HUES6 (cell line): ENCODE measurements at regions not wholly inside any gene's neighbourhood (a gene's known extent, or its start where the extent isn't known, plus 50 kb on each side); places are given as distances from the start of the nearest gene placed in this dataset.

Experiments used
- H3K27ac ChIP-seq: 2 replicates; pipeline ENCODE4 v1.7.0; 2013; ENCODE audit warnings: low read depth, mild to moderate bottlenecking, low read length, inconsistent platforms
- H3K27me3 ChIP-seq: 2 replicates; pipeline ENCODE4 v1.6.1; 2013; ENCODE audit warnings: low read length; ENCODE audit not compliant: control insufficient read depth, insufficient read depth
- H3K36me3 ChIP-seq: 2 replicates; pipeline ENCODE4 v1.6.1; 2013; ENCODE audit warnings: low read length; ENCODE audit not compliant: control insufficient read depth, insufficient read depth
- H3K4me1 ChIP-seq: 2 replicates; pipeline ENCODE4 v1.6.1; 2013; ENCODE audit warnings: low read length; ENCODE audit not compliant: control insufficient read depth, insufficient read depth
- H3K4me3 ChIP-seq: 2 replicates; pipeline ENCODE4 v1.5.1; 2013; ENCODE audit warnings: low read depth, low read length
- H3K9ac ChIP-seq: one replicate; pipeline ENCODE4 v1.6.1; 2013; ENCODE audit warnings: mild to moderate bottlenecking, low read length
- H3K9me3 ChIP-seq: 2 replicates; pipeline ENCODE4 v1.6.1; 2013; ENCODE audit warnings: low read depth, low read length; ENCODE audit not compliant: control insufficient read depth, insufficient read depth

DNA sequence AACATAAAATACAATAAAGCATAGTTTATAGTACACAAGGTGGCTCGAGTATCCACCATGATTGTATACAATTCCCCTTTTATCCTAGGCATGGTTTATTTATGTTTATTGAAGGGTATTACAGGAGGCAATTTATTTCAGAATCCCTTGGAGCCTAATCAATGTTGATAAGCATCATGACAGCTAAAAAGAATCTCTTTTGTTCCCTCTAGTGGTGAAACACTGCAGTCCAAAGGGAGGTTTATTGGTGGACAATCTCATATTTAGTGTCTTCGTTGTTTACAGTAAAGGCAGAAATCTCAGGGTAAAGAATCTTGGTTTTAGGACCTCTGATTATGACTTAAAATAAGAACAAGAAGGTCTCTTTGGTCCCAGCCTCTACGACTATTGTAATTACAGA is 1712.5 kb downstream of the C4orf33 start:
- H3K27ac ChIP-seq, result no peak overlapping the region
- no peaks in the 10 kb centered on the region for H3K36me3 ChIP-seq
- H3K4me3 ChIP-seq, result no peak overlapping the region
- no peaks in the 10 kb centered on the region for H3K27me3 ChIP-seq
- H3K4me1 ChIP-seq, result no peaks in the 10 kb centered on the region
- no peaks in the 10 kb centered on the region; the same call in 1 of the 2 replicates for H3K9me3 ChIP-seq
- no peak overlapping the region for H3K9ac ChIP-seq

DNA sequence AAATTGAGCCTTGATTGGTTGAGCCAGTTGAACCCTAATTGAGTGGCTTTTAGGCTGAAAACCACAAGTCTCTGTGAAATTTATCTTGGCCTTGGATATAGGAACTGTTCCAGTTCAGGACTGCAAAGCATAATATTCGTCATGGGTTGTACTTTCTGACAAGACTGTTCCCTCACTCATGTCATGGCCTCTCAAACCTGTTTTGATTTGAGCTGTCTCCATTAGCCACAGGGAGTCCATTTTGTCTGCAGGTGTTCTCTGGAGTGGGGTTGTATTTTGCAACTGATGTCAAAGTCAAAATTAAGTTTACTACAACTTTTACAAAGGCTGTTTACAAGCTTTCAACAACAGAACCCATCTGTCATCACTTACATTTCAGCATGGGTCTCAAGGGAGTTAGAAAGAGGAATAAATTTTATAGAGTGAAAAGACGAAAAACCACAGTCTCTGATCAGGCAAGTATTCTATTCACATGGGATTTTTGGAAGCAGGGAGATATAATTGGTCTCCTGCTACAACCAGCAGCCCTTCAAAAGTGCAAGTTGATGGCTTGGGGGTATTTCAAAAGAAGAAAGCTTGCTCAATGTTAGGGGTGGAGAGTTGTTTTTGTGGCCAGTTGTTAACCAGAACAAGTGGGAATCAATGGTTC is 1716.3 kb downstream of the C4orf33 start:
- H3K9me3 ChIP-seq, result peaks cover 7% of the 10 kb centered on the region; the same call in 1 of the 2 replicates
- H3K9ac ChIP-seq, result no peak overlapping the region
- no peak overlapping the region for H3K4me3 ChIP-seq
- H3K27ac ChIP-seq, result no peak overlapping the region
- no peaks in the 10 kb centered on the region for H3K4me1 ChIP-seq
- H3K36me3 ChIP-seq, result no peaks in the 10 kb centered on the region
- H3K27me3 ChIP-seq, result no peaks in the 10 kb centered on the region

DNA sequence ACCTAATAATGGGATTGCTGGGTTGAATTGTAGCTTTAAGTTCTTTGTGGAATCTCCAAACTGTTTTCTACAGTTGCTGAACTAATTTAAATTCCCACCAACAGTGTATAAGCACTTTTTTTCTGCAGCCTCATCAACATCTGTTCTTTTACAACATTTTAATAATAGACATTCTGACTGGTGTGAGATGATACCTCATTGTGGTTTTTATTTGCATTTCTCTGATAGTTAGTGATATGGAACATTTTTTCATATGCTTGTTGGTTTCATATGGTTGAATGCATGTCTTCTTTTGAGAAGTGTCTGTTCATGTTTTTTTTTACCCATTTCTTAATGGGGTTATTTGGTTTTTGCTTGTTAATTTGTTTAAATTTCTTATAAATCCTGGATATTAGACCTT is 1718.9 kb downstream of the C4orf33 start:
- H3K4me1 ChIP-seq, result no peaks in the 10 kb centered on the region
- H3K4me3 ChIP-seq, result no peak overlapping the region
- no peaks in the 10 kb centered on the region for H3K27me3 ChIP-seq
- no peak overlapping the region for H3K27ac ChIP-seq
- H3K9ac ChIP-seq, result no peak overlapping the region
- H3K9me3 ChIP-seq, result peaks cover 7% of the 10 kb centered on the region; the same call in 1 of the 2 replicates
- H3K36me3 ChIP-seq, result no peaks in the 10 kb centered on the region

DNA sequence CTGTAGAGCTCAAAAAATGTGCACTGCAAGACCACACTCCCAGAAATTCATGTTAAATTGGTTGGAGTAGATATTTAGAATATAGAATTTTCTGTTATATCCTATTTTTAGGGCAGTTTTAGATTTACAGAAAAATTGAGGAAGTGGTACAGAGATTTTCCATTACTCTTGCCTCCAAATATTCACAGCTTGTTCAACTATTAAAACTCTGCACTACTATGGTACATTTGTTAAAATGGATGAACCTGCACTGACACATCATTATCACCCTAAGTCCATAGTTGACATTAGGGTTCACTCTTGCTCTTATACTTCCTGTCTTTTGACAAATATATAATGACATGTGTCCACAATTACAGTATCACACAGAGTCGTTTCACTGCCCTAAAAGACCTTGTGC is 1724.5 kb downstream of the C4orf33 start:
- no peak overlapping the region for H3K27ac ChIP-seq
- H3K27me3 ChIP-seq, result no peaks in the 10 kb centered on the region
- H3K36me3 ChIP-seq, result no peaks in the 10 kb centered on the region
- 0 out of 2 replicates have a peak, but pooled peaks cover 3% of the 10 kb centered on the region for H3K9me3 ChIP-seq
- no peak overlapping the region for H3K4me3 ChIP-seq
- no peak overlapping the region for H3K9ac ChIP-seq
- no peaks in the 10 kb centered on the region for H3K4me1 ChIP-seq

DNA sequence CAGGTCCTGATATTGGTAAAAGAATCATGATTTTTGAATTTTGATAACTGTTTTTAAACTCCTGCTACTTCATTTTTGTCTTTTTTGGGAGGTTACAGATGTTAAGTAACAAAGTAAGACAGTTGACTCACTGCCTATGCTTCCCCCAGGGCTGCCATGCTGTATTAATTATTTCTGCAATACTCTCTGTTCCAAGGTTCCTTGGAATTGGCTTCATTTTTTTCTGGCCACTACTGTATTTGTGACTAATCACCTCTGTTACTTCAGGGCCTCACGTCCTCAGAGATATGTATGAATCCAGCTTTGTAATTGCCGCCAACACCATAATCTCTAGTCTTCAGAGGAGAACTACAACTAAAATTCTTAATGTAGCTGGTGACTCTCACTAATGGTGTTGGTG is 1729.3 kb downstream of the C4orf33 start:
- Histone ChIP-seq H3K4me1 (no peaks in the 10 kb centered on the region), H3K27ac (no peak overlapping the region), H3K36me3 (no peaks in the 10 kb centered on the region)

DNA sequence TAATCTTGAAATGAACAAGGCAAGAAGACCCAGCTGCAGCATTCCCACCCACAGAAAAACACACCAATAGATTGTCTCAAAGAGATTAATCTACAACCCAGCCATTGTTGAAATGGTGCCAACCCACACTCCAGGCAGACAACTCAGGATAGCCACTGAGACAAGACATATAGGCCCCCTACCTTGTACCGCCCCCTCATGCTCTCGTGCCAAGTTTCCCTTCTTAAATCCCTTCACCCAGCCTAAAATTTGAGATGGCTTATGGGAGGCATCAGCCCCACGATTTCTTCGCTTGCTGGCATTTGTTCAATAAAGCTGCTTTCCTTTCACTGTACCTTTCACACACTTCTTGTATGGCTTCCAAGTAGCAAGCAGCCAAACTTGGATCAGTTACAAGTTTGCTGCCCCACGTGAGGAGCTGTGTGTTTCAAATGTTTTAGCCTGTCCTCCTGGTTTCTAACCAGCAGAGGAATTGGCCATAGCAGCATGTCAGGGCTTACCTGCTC is 1754.1 kb downstream of the C4orf33 start:
- H3K9ac ChIP-seq, result no peak overlapping the region
- peaks cover 4% of the 10 kb centered on the region; the same call in 1 of the 2 replicates for H3K9me3 ChIP-seq
- H3K27me3 ChIP-seq, result no peaks in the 10 kb centered on the region
- no peak overlapping the region for H3K4me3 ChIP-seq
- H3K27ac ChIP-seq, result no peak overlapping the region
- no peaks in the 10 kb centered on the region for H3K4me1 ChIP-seq
- no peaks in the 10 kb centered on the region for H3K36me3 ChIP-seq

More for the DNA sequence above, 1729.3 kb downstream of the C4orf33 start:
- Histone ChIP-seq H3K9me3 (no peaks in the 10 kb centered on the region), H3K4me3 (no peak overlapping the region), H3K9ac (no peak overlapping the region), H3K27me3 (no peaks in the 10 kb centered on the region)

DNA sequence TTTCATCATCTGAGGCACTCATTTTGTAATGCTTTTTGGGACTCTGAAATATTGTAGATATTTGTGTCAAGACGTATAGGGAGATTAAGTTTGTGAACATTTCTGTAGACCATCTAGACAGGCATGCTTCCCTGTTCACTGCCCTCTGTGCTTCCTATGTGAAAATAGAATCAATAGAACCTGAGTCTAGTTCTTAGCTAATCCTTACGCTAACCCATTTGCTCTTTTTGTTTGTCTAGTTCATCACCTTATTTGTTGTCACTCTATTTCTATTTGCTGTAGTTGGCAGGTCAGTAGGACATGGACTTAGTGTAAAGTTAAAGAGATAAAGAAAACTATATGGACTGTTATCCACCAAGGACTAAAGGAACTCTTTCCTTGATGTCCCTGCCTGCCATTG is 1755.2 kb downstream of the C4orf33 start:
- no peak overlapping the region for H3K27ac ChIP-seq
- no peak overlapping the region for H3K4me3 ChIP-seq
- H3K9ac ChIP-seq, result no peak overlapping the region
- peaks cover 4% of the 10 kb centered on the region; the same call in 1 of the 2 replicates for H3K9me3 ChIP-seq
- H3K36me3 ChIP-seq, result no peaks in the 10 kb centered on the region
- H3K4me1 ChIP-seq, result no peaks in the 10 kb centered on the region
- H3K27me3 ChIP-seq, result no peaks in the 10 kb centered on the region

DNA sequence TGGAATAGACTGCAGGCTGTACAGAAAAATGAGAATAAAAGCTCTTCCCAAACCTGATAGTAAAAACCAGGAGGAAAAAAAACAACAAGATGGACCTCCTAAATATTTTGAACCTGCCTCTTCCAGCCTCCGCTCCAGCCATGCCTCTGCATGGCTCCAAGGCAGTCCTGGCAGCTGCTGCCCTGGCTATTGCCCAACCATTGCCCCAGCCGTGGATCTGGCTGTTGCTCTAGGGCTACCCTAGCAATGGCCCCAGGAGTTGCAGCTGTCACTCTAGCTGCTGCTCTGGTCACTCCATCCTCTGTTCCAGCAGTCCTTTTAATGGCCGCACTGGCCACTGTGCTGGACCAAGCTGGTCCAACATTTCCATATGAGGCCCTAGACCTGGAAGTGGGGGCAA is 1756.0 kb downstream of the C4orf33 start:
- H3K27ac ChIP-seq, result no peak overlapping the region
- H3K27me3 ChIP-seq, result no peaks in the 10 kb centered on the region
- H3K4me3 ChIP-seq, result no peak overlapping the region
- no peak overlapping the region for H3K9ac ChIP-seq
- no peaks in the 10 kb centered on the region for H3K4me1 ChIP-seq
- no peaks in the 10 kb centered on the region for H3K36me3 ChIP-seq
- peaks cover 4% of the 10 kb centered on the region; the same call in 1 of the 2 replicates for H3K9me3 ChIP-seq

DNA sequence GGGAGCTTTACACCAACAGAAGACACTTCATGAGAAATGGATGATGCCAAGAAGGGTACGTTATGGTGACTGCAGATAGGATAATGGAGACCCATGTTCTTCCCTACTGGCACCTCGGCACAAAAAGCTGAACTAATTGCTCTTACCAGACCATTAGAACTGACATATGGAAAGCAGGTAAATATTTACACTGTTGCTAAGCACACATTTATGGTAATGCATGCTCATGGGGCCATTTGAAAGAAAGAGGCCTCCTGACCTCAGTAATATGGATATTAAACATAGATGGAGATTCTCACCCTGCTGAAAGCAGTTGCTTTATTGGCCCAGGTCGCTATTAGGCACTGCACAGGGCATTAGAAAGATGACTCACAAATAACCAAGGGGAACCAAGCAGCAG is 1759.6 kb downstream of the C4orf33 start:
- Histone ChIP-seq H3K4me3 (no peak overlapping the region), H3K27ac (no peak overlapping the region), H3K9ac (no peak overlapping the region), H3K4me1 (no peaks in the 10 kb centered on the region), H3K9me3 (no peaks in the 10 kb centered on the region), H3K36me3 (no peaks in the 10 kb centered on the region), H3K27me3 (no peaks in the 10 kb centered on the region)

DNA sequence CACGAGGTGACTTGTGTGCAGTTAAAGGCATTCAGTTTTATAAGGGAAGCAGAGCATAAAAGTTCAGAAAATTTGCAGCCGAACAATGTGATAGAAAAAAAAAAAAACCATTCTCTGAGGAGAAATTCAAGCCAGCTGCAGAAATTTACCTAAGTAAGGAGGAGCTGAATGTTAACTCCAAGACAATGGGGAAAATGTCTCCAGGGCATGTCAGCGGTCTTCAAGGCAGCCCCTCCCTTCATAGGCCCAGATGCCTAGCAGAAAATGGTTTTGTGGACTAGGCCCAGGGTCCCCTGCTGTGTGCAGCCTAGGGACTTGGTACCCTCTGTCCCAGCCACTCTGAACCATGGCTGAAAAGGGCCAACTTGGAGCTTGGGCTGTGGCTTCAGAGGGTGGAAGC is 1764.0 kb downstream of the C4orf33 start:
- H3K36me3 ChIP-seq, result no peaks in the 10 kb centered on the region

DNA sequence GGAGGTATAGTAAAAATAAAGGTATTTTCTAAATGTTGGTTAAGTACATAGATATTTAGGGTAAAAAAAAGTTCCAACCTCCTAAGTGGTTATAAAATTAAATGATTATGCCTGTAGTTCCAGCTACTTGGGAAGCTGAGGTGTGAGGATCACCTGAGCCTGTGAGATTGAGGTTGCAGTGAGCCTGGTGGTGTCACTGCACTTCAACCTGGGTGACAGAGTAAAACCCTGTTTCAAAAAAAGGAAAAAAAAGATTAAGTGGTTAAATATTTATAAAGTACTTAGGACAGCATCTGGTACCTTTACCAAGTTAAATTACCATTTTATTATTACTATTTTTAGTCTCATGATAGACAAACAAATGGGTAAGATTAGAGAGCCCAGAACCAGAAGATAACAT is 1801.0 kb downstream of the C4orf33 start:
- no peaks in the 10 kb centered on the region for H3K4me1 ChIP-seq
- H3K9ac ChIP-seq, result no peak overlapping the region
- H3K36me3 ChIP-seq, result no peaks in the 10 kb centered on the region
- no peaks in the 10 kb centered on the region for H3K9me3 ChIP-seq
- H3K27ac ChIP-seq, result no peak overlapping the region
- no peaks in the 10 kb centered on the region for H3K27me3 ChIP-seq
- no peak overlapping the region for H3K4me3 ChIP-seq

More for the DNA sequence above, 1764.0 kb downstream of the C4orf33 start:
- H3K27me3 ChIP-seq, result no peaks in the 10 kb centered on the region
- no peak overlapping the region for H3K27ac ChIP-seq
- H3K4me1 ChIP-seq, result no peaks in the 10 kb centered on the region
- H3K9me3 ChIP-seq, result no peaks in the 10 kb centered on the region
- no peak overlapping the region for H3K9ac ChIP-seq
- H3K4me3 ChIP-seq, result no peak overlapping the region
